HG03095 (cell line): ENCODE measurements at regions not wholly inside any gene's neighbourhood (a gene's known extent, or its start where the extent isn't known, plus 50 kb on each side); places are given as distances from the start of the nearest gene placed in this dataset.
"Not testable (repeated sequence)": the region's sequence is repeated elsewhere in the genome, so short reads cannot be mapped to it uniquely, and the experiment has no call there.

Experiments used
- ATAC-seq: cut with Tn5 transposase; IDR thresholded peaks from one replicate; pipeline ENCODE4 v1.9.1; 2021; ENCODE audit warnings: moderate library complexity; ENCODE audit not compliant: unreplicated experiment

GRCh38 chr3:132084982-132085381 lies 50.2 kb upstream of the CPNE4 start:
- no peak for ATAC-seq

GRCh38 chr3:132087356-132087755 lies 52.5 kb upstream of the CPNE4 start:
- no peak for ATAC-seq

GRCh38 chr3:132088291-132088690 lies 53.5 kb upstream of the CPNE4 start:
- no peak for ATAC-seq

GRCh38 chr3:132090921-132091320 lies 56.1 kb upstream of the CPNE4 start:
- ATAC-seq: no peak

GRCh38 chr3:132116601-132117000 lies 81.8 kb upstream of the CPNE4 start:
- ATAC-seq: no peak

GRCh38 chr3:132117642-132118041 lies 82.8 kb upstream of the CPNE4 start:
- ATAC-seq: no peak

GRCh38 chr3:132119531-132119930 lies 84.7 kb upstream of the CPNE4 start:
- no peak for ATAC-seq

GRCh38 chr3:132124096-132124495 lies 89.3 kb upstream of the CPNE4 start:
- ATAC-seq: no peak

- no peak for ATAC-seq
These were observed 90.0 kb upstream of the CPNE4 start for GRCh38 chr3:132124651-132125284.

- no peak for ATAC-seq
These were observed 99.8 kb upstream of the CPNE4 start for GRCh38 chr3:132134611-132135010.

GRCh38 chr3:132135628-132136333 lies 101.0 kb upstream of the CPNE4 start:
- no peak for ATAC-seq

GRCh38 chr3:132136334-132136716 lies 101.5 kb upstream of the CPNE4 start:
- no peak for ATAC-seq

GRCh38 chr3:132136902-132137301 lies 102.1 kb upstream of the CPNE4 start:
- ATAC-seq: not testable (repeated sequence)

GRCh38 chr3:132145833-132146232 lies 111.0 kb upstream of the CPNE4 start:
- ATAC-seq: no peak

GRCh38 chr3:132154619-132155018 lies 119.8 kb upstream of the CPNE4 start:
- ATAC-seq: no peak

GRCh38 chr3:132159145-132159544 lies 124.3 kb upstream of the CPNE4 start:
- ATAC-seq: no peak

GRCh38 chr3:132160198-132160597 lies 125.4 kb upstream of the CPNE4 start:
- no peak for ATAC-seq

GRCh38 chr3:132161608-132162007 lies 126.8 kb upstream of the CPNE4 start:
- ATAC-seq: no peak

GRCh38 chr3:132164469-132165092 lies 129.8 kb upstream of the CPNE4 start:
- no peak for ATAC-seq

GRCh38 chr3:132167870-132168269 lies 133.1 kb upstream of the CPNE4 start:
- no peak for ATAC-seq

GRCh38 chr3:132174500-132174899 lies 139.7 kb upstream of the CPNE4 start:
- ATAC-seq: no peak

GRCh38 chr3:132180337-132180791 lies 136.8 kb upstream of the ACP3 start:
- ATAC-seq: no peak
